GM21619 (cell line): ENCODE measurements at regions not wholly inside any gene's neighbourhood (a gene's known extent, or its start where the extent isn't known, plus 50 kb on each side); places are given as distances from the start of the nearest gene placed in this dataset.

Source experiments
- ATAC-seq: cut with Tn5 transposase; IDR thresholded peaks from one replicate; pipeline ENCODE4 v1.9.1; 2021; ENCODE audit not compliant: unreplicated experiment

DNA sequence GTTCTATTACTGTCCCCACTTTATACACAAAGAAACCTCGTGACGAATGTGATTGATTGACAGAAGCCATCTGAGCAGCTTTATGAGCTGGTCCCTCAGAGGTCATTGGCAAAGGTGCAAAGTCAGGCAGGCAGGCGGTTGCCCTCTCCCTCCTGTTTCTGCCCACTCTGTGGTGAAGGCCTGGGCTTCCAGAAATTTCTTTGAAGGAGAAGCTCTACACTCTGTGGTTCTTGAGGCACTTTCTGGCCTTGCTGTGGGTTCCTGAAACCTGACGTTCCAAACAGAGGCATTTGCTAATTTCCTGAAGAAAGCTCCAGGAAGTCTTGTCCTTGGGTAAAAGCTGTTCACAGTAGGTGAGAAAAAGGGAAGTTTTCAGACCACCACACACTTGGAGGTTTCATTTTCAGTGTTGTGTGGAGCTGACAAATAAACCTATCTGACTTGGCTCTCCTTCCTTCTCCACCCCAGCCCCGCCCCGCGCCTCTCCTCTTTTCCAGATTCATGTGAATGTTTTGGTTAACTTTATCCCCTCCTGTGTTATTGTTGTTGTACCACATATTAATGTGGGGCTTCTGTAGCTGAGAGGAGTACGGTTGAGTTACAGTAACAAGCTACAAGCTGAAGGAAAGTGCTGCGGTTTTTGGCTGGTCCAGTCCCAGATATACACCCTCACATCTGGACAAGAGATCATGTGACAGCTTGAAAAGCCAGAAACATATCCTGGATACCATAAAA, 274.1 kb downstream of the CLIC5 start:
- no peak for ATAC-seq

DNA sequence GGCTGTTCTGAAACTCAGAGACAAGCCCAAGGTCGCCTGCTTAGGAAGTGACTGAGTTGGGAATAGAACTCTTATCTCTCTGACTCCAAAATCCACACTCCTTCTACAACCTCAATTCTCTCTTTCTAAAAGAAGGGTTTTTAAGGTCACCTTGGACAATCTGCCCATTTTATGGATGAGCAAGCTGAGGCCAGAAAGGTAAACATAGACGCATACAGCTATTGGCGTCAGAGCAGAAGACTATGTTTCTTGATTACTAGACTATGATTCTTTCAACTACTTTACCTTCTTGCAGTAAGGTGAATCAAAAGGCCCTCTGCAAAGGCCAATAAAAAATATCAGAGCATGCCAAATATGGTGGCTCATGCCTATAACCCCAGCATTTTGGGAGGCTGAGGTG, 276.6 kb downstream of the CLIC5 start:
- ATAC-seq = no peak

DNA sequence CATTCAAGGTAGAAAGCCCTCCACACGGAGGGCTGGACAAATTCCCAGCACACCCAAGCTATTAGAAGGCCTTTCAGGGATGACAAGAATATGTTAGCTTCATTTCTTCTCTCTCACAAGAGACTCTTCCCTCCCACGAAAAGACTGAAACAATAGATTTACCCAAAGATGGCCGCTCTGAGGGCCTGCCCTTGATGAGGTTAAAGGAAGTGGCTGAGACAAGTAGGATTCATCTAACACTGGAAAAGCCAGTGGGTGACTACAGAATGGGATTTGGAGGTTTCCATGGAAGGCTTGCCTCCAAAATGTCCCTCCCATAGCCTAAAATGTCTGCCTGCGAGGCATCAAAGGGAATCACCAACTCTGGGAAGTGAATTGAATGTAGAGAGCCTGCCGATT, 277.6 kb downstream of the CLIC5 start:
- ATAC-seq = no peak

DNA sequence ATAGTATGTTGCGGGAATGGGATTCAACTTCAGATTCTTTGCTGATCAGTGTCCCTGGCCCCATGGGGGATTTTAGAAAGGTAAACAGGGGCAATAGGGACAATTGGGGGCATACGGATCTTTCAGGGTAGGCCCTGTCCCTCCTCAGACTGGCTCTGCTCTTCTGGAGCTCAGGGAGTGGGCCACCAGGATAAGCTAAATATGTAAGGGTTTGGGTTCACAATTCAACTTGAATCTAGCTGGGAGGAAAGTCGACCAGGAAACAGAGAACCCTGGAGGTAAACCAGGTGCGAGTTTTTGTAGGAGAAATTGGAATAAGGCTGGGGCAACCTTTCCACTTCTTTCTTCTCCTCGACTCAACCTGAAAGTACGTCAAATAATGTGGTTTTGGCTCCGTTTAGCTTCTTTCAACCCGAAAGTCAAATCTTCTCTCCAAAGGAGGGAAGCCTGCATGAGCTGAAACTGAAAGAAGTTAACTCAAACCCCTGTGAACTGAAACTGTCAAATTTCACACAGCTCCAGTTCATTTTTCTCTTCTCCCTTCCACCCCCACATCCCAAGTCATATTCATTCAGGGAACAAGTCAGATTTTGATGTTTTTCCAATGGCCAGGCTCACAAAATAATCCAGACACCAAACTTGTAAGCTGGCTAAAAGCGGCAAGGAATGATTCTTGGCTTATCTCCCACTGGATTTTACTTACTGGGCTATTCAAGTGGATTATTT, 278.2 kb downstream of the CLIC5 start:
- peak; percentile 76 for ATAC-seq

DNA sequence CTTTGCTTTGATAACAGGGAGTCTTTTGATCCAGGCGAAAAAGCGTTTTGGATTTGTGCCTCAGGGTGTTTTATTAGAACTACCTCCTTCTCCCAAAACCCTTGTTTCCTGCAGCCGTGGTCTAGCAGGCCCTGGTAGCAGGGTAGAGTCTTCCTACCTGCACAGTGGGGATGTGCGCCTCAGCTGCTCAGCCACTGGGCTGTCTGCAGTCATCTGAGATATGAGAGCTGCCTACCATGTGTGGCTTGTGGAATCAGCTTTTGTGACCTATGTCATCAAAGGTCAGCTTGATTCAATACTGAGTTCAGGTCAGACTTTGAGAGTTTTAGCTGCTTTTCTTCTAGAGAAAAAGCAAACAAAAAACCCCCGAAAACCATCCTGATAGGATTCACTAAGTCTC, 279.5 kb downstream of the CLIC5 start:
- no peak for ATAC-seq

DNA sequence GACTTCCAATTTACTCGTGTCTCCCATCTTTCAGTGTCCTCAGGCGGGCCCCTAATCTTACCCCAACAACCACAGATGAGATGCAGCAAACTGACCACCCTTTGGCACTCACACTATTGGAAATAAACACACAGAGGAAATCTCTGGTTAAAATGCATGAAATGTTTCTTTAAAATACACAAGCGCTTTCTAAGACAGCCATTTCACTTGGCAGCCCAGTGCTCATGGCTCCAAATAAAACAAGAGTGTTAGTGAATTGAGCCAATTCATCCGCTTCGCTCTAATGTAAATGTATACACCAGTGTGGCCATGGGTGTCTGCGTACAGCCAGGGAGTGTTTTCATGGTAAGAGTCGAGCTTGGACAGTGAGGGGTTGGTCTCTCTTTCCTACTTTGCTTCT, 282.9 kb downstream of the CLIC5 start:
- no peak for ATAC-seq

DNA sequence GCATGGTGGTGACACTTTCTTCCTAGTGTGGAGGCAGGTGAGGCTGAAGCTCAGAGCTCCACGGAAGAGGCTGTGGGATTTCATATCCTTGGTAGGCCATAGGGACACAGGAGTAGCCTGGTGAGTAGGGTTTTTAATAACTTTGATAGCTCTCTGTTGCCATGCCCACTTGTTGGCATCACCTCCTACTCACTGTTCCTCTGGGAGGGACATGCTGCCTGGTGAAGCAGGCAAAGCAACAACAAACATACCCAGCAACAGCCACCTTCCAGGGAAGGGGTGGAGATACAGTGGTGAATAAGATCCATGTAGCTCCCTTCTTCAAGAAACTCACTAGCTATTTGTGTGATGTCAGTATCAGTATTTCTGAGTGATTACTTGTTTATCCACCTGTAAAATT, 285.4 kb downstream of the CLIC5 start:
- no peak for ATAC-seq

DNA sequence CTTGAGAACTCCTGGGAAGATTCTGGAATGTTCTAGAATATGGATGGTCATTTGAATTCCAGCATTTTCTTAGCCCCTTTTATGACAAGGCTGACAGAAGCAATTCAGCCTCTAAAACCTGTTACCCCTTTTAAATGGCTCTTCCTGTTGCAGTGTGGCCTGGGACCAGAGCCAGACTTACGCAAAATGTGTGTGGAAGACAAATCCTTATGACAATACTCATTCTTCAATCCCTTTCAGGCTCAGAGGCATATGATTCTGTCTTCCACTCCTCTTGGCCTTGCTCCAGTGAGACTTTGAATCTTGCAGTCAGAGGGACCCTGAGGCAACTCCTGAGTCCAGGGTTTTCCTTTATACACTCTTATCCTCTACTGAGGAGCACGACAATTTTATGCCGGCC, 287.0 kb downstream of the CLIC5 start:
- ATAC-seq = no peak

DNA sequence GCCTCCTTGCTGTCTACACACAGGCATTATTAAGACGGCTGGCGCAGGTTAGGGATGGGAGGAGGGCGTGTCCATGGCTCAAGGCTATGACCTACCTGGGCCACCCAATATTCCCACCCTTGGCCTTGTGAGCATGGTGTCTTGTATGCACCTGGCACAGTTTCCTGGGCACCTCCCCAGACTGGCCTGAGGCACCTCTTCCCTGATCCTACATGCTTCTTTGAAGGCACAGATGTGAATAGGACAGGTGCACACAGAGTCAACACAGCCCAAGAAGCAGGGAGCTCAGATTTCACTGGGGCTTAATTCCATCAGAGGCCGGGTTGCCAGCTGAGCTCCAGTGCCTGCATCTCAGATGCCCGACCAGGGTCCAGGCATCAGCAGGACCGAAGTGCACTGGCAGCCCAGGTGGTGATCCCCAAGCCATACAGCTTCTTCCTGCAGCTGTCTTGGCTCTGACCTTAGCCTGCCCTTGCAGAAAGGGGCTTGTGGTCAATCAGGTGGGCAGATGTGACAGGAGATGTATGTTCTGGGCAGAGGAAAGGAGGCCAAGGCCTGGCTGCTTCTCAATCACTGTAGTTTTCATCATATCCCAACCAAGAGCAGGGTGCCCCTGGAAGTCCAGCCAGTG, 287.7 kb downstream of the CLIC5 start:
- no peak for ATAC-seq

DNA sequence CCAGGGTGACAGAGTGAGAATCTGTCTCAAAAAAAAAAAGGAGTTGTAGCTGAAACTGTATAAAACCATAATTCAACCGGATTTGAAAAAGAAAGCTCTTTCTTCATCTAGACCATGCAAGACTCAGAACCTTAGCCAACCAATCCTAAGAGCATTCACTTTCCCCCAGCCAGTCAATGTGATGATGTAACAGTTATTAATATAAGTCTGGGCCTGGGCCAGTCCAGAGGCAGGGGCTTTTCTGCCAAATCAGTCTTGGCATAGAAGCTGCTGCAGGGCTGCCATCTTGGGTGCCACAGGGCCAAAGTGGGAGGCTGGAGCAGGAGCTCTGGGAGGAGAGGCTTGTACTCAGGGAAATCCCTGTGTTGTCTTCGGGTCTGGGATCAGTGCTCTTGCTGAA, 288.4 kb downstream of the CLIC5 start:
- no peak for ATAC-seq

DNA sequence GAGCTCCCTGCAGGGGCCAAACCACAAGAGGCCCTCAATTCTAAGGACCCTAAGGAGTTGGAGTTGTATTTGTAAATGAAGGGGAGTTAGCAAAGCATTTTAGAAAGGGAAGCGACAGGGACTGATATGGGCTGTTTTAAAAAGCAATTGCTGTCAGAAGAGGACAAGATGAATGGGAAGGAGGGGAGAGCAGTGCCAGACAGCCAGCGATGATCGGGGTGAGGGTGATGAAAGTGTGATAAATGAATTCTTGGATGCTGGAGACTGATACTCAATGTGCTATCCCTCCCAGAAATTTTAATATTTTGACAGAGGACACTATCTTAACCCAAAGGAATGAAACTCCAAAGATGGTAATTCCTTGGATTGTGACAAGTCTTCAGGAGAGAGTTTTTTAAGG, 289.2 kb downstream of the CLIC5 start:
- ATAC-seq = no peak

DNA sequence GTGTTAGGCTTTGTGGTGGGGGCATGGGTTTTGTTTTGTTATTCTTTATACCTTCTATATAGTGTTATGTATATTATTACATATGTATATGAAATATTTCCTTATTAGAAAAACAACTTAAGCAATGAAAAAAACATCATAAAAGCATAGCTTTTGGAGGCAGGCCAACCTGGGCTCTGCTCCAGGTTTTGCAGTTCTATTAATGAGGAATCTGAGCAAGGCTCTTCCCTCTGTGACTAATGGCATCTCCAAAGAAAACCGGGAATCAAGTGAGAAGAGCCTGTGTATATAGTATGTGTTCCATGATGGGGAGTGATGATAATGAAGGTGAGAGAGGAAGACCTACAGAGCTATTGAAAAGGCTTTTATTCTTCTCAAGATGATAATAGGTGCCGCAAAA, 291.1 kb downstream of the CLIC5 start:
- ATAC-seq = no peak

DNA sequence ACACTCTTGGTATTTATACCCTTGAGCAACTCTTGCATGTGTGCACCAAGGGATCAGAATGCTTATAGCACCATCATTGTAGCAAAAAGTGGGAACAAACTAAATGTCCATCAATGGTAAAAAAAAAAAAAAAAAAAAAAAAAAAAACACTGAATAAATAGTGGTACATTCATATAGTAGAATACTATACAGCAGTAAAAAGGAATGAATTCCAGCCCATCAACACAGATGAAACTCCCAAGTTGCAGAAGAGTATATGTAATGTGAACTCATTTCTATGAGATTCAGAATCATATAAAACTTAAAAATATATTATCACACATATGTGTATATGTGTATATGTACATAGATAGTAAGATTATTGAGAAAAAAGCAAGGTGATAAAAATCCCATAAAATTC, 291.6 kb downstream of the CLIC5 start:
- ATAC-seq = no peak

DNA sequence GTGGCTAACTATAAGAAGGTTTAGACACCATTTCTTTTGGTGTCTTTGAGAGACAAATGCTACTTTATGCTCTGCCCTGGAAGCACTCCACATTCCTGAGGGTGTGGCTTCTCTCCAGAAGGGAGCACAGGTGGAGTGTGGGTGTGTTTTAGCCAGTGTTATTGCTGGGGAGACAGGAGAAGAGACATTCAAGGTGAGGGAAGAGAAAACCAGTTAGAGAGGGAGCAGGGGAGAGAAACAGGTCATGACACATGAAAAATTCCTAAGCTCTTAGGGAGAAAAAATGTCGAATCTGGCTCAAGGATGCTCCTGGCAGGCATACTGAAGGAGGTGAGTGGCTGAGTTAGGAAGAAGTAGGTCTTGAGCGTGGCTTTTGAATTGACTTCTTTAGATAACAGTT, 292.8 kb downstream of the CLIC5 start:
- ATAC-seq = no peak

DNA sequence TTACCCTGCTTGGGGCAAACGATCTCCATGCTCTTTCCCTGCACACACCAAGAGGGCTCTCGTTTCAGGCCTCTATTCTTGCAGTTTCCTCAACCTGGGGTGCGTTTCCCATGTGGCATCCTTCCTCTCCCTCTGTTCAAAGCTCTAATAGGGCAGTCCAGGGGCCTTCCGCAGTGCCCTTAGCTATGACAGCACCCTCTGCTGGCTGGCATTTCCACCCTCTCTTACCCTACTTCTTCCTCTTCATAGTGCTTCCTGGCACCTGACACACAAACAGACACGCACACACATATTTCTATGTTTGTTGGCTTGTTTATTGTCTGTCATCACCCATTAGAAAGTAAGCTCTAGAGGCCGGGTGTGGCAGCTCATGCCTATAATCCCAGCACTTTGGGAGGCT, 294.0 kb downstream of the CLIC5 start:
- ATAC-seq = no peak

DNA sequence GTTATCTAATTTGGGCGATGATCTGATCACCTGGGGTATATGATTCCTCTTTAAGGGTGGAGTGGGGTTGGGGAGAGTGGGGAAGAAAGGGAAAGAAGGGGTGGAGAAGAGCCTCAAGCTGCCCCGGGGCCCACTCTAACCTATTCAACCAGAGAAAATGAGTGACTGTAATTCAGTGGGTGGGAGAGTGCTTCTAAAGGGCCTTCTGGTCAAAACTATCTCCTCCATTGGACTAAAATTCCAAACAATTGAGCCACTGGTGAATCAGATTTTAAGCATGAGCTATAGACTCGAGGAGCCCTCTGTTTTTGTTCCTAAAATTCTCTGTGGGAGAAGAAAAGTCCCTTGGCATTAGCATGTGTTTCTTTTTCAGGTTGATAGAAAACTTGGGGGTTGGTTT, 296.8 kb downstream of the CLIC5 start:
- ATAC-seq = no peak

DNA sequence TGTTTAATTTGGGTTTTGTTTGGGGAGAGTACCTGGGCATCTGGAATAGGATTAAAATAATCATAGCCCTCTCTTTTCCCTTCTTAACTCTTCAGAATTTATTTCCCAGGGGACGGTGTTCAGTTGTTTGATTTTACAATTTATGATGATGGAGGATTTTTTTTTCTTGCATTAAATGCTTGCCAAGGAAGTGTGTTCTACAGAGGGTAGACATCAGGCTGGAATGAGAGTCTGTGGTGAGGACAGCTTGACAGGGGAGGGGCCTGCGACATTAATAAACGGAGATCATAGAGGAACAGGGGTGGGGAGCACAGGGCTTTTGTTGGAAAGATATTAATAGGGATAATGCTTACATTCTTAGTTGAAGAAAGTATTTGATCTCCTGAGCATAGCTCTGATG, 297.5 kb downstream of the CLIC5 start:
- no peak for ATAC-seq

DNA sequence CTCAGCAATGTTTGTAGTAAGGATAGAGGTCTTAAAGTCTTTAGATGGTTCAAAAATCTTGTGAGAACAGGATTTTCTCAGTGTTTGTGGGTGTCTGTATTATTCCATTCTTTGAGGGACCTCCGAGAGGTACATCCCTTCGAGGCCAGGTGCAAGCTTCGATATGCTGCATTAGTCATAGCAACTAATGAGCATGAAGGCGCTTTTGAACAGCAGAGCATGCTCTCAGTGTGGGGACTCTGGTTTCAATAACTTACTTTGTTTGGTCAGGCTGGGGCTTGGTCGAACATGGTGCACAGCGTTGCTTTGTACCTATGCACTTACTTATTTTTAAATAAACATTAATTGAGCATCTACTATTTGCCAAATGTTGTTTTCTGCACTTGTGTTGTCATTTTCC, 297.9 kb downstream of the CLIC5 start:
- no peak for ATAC-seq

DNA sequence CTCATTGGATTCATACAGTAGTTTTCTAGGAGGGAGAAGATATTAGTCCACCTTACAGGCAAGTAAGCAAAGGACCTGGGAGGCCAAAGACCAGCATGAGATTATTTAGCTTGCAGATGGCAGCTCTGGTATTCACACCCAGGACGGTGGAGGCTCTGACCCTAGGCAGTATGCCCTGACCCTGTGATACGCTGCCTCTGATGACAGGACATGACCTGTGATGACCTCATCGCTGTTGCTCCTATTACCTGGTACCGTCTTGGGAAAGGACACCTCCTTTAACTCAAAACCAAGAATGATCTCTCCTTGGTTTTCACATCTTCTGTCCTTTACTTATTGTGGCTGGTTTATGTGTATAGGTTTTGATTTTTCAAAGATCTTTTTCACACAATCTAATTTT, 298.6 kb downstream of the CLIC5 start:
- no peak for ATAC-seq

DNA sequence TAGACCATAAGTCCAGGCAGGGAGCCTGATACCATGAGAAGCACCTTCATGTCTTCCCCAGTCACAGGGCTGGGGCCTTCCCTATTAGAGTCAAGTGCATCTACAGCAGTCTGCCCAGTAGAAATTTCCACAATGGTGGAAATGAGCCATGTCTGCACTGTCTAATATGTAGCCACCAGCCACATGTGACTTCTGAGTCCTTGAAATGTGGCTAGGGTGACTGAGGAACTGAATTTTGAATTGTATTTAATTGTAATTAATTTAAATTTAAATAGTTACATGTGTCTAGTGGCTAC, 300.2 kb downstream of the CLIC5 start:
- ATAC-seq = no peak

DNA sequence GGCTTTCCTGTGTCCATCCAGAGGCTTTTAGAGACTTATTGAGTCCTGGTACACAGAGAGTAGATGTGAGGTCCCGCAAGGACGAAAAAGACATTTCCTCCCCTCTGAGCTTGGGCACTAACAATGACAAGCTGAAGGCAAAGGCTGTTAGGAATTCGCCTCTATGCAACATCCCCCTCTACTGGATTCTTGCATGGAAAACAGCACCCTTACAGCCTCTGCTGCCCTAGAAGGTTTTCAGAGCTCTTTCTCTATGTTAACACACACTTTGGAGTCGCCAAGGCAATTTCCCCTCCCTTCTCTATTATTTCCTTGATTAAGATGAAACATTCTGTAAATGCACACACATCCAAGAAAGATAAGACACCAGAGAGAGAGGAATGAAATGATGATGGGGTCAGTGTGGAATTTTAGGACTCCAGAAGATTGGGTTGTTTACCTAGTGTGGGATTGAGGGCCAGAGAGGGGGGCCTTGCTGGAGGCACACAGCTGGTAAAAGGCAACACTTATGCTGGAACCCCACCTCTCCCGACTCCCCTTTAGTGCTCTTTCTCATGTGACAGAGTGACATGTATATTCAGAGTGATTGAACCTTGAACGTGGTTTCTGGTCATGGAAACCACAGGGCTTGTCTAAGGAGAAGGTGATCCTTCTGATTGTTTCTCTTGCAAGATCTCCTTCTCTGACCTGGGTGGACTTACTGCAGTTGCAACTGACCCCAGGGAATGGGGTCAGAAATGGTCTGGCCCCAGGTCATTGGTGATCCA, 300.7 kb downstream of the CLIC5 start:
- ATAC-seq = no peak
